ENCODE measurements at regions not wholly inside any gene's neighbourhood (a gene's known extent, or its start where the extent isn't known, plus 50 kb on each side); places are given as distances from the start of the nearest gene placed in this dataset.

DNA sequence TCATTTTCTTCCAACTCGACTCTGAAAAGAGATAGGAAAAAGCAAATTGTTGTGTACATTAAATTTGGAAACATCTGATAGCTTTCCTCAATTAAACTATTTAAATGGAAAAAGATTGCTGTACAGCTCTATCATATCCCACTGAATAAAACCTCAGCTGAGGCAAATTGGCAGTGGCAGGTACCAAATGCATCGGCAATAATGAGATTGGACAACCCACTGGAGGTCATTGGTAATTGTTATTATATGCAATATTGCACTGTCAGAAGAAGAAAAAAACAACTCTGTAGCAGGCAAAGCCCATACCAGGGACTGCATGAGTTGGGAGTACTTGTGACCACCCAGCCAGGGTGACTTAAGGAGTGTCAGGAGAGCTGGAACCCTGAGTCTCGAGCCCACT lies 291.6 kb upstream of the SKOR2 start:
- no peaks in the 10 kb centered on the region for H3K36me3 Mint-ChIP-seq (ENCODE audit: low read depth)
- peaks cover 12% of the 10 kb centered on the region for H3K27me3 Mint-ChIP-seq
- ATAC-seq (no peak), DNase-seq (no peak)
- no peak overlapping the region for H3K27ac Mint-ChIP-seq
- H3K4me3 Mint-ChIP-seq = no peak overlapping the region
- H3K9me3 Mint-ChIP-seq = no peaks in the 10 kb centered on the region
- H3K4me1 Mint-ChIP-seq = no peaks in the 10 kb centered on the region

DNA sequence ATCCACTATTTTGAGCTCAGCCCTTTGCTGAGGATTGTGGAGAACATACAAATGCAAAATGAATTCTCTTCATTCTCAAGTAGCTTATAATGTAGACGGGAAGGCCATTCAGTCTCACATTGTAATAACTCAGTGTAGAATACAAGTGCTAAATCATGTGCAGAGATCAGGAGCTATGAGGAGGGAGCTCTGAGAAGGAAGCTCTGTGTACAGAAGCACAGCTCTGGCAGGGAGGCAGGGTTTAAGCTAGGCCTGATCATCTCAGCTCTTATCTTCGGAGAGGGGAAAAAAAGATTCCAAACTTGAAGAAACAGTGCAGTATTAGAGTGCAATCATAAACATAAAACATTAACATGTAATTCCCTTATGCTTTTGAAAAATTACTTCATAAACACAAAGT lies 291.1 kb upstream of the SKOR2 start:
- Mint-ChIP-seq H3K36me3 (ENCODE audit: low read depth) (no peaks in the 10 kb centered on the region), H3K4me3 (no peak overlapping the region), H3K27ac (no peak overlapping the region), H3K4me1 (no peaks in the 10 kb centered on the region), H3K9me3 (no peaks in the 10 kb centered on the region), H3K27me3 (peaks cover 12% of the 10 kb centered on the region)
- no peak for ATAC-seq
- no peak for DNase-seq

- Mint-ChIP-seq H3K27ac (no peak overlapping the region), H3K36me3 (ENCODE audit: low read depth) (no peaks in the 10 kb centered on the region), H3K4me1 (no peaks in the 10 kb centered on the region), H3K27me3 (peaks cover 33% of the 10 kb centered on the region), H3K4me3 (no peak overlapping the region), H3K9me3 (no peaks in the 10 kb centered on the region)
- DNase-seq = no peak
- ATAC-seq = no peak
Measured at GRCh38 chr18:47531717-47532116, 280.3 kb upstream of the SKOR2 start.

- H3K27ac Mint-ChIP-seq = no peak overlapping the region
- H3K27me3 Mint-ChIP-seq = peaks cover 34% of the 10 kb centered on the region
- no peak overlapping the region for H3K4me3 Mint-ChIP-seq
- H3K9me3 Mint-ChIP-seq = no peaks in the 10 kb centered on the region
- H3K36me3 Mint-ChIP-seq (ENCODE audit: low read depth) = no peaks in the 10 kb centered on the region
- DNase-seq = no peak
- no peak for ATAC-seq
- no peaks in the 10 kb centered on the region for H3K4me1 Mint-ChIP-seq
Measured at GRCh38 chr18:47530695-47531094, 279.2 kb upstream of the SKOR2 start.

- Mint-ChIP-seq H3K27me3 (peaks cover 45% of the 10 kb centered on the region), H3K36me3 (ENCODE audit: low read depth) (no peaks in the 10 kb centered on the region), H3K27ac (no peak overlapping the region), H3K4me3 (no peak overlapping the region), H3K9me3 (peaks cover 6% of the 10 kb centered on the region), H3K4me1 (no peaks in the 10 kb centered on the region)
- DNase-seq = no peak
- no peak for ATAC-seq
Measured at GRCh38 chr18:47528343-47528742, 276.9 kb upstream of the SKOR2 start.

DNA sequence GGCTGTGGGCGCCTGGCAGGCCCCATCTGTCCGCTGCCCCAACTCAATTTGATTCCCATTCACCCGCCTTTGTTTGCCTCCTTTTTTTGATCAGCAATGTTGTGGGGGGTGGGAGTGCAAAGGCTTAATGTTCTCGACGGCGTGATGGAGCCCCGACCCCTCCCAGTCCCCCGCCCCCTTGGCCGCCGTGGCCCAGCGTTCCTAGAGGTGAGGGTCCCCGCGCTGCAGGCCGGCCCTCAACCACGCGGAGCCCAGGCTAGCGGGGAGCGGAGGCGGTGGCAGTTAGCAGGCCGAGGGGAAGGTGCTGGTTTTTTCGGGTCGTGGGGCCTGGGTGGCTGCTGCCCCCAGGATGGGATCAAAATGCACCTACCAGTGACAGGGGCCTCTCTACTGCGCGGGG lies 274.7 kb upstream of the SKOR2 start:
- H3K36me3 Mint-ChIP-seq (ENCODE audit: low read depth) = no peaks in the 10 kb centered on the region
- no peak overlapping the region for H3K4me3 Mint-ChIP-seq
- no peak for DNase-seq
- no peak for ATAC-seq
- H3K9me3 Mint-ChIP-seq = peaks cover 6% of the 10 kb centered on the region
- peaks cover 38% of the 10 kb centered on the region for H3K27me3 Mint-ChIP-seq
- no peak overlapping the region for H3K27ac Mint-ChIP-seq
- H3K4me1 Mint-ChIP-seq = no peaks in the 10 kb centered on the region

- H3K4me3 Mint-ChIP-seq = no peak overlapping the region
- H3K36me3 Mint-ChIP-seq (ENCODE audit: low read depth) = no peaks in the 10 kb centered on the region
- H3K4me1 Mint-ChIP-seq = no peaks in the 10 kb centered on the region
- no peak for ATAC-seq
- peaks cover 18% of the 10 kb centered on the region for H3K27me3 Mint-ChIP-seq
- no peak for DNase-seq
- H3K27ac Mint-ChIP-seq = no peak overlapping the region
- peaks cover 6% of the 10 kb centered on the region for H3K9me3 Mint-ChIP-seq
Measured at GRCh38 chr18:47522359-47522758, 270.9 kb upstream of the SKOR2 start.

- H3K36me3 Mint-ChIP-seq (ENCODE audit: low read depth) = no peaks in the 10 kb centered on the region
- peaks cover 2% of the 10 kb centered on the region for H3K9me3 Mint-ChIP-seq
- peaks cover 7% of the 10 kb centered on the region for H3K27me3 Mint-ChIP-seq
- H3K27ac Mint-ChIP-seq = no peak overlapping the region
- DNase-seq (no peak), ATAC-seq (no peak)
- no peak overlapping the region for H3K4me3 Mint-ChIP-seq
- no peaks in the 10 kb centered on the region for H3K4me1 Mint-ChIP-seq
Measured at GRCh38 chr18:47520263-47520662, 268.8 kb upstream of the SKOR2 start.

GRCh38 chr18:47519706-47520105 lies 268.2 kb upstream of the SKOR2 start:
- DNase-seq = no peak
- Mint-ChIP-seq H3K27ac (no peak overlapping the region), H3K4me3 (no peak overlapping the region), H3K36me3 (ENCODE audit: low read depth) (no peaks in the 10 kb centered on the region), H3K4me1 (no peaks in the 10 kb centered on the region), H3K9me3 (no peaks in the 10 kb centered on the region), H3K27me3 (peaks cover 3% of the 10 kb centered on the region)
- ATAC-seq = no peak

DNA sequence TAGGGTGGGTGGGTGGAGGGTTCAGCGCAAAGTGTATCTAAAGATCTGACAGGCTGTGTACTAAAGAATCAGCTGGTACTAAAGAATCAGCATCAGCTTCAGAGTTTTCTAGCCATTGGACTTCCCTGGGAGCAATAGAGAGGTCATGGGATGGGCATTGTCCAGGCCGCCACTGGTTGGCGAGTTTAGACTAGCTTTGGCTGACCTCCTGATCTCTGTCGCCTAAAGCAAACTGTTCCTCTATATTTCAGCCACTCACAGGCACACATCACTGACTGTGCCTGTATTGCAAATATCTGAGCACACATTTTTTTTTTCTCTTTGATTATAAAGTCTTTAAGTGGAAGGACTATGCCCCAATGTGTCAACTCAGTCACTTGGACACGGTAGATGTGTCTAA lies 267.8 kb upstream of the SKOR2 start:
- H3K27me3 Mint-ChIP-seq = peaks cover 3% of the 10 kb centered on the region

DNA sequence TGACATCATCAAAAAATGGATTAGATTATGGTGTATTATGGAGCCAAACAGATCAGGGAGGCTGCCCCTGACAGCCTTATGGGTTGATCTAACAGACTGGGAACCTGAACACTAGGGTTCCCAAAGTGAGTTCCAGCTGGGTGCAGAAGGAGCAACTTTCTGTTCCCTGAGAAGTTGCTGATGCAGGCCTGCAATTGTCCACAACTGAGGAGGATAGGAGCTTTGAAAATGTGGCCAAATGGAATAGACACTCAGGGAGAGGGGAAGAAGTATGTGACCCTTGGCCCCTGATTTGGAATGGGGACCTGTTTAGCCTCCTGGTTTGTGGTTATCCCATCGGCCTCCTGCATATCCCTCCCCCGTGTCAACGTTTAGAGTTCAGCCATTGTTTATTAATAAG lies 262.2 kb upstream of the SKOR2 start:
- no peak for DNase-seq
- Mint-ChIP-seq H3K27ac (no peak overlapping the region), H3K4me1 (no peaks in the 10 kb centered on the region), H3K4me3 (no peak overlapping the region), H3K9me3 (no peaks in the 10 kb centered on the region), H3K27me3 (peaks cover 1% of the 10 kb centered on the region), H3K36me3 (ENCODE audit: low read depth) (no peaks in the 10 kb centered on the region)
- no peak for ATAC-seq

More for the DNA sequence above, 267.8 kb upstream of the SKOR2 start:
- no peak for DNase-seq
- Mint-ChIP-seq H3K4me3 (no peak overlapping the region), H3K9me3 (no peaks in the 10 kb centered on the region), H3K27ac (no peak overlapping the region), H3K4me1 (no peaks in the 10 kb centered on the region), H3K36me3 (ENCODE audit: low read depth) (no peaks in the 10 kb centered on the region)
- no peak for ATAC-seq

GRCh38 chr18:47512726-47513435 lies 261.4 kb upstream of the SKOR2 start:
- no peaks in the 10 kb centered on the region for H3K9me3 Mint-ChIP-seq
- H3K27me3 Mint-ChIP-seq = peaks cover 1% of the 10 kb centered on the region
- no peaks in the 10 kb centered on the region for H3K4me1 Mint-ChIP-seq
- H3K36me3 Mint-ChIP-seq (ENCODE audit: low read depth) = no peaks in the 10 kb centered on the region
- DNase-seq (no peak), ATAC-seq (no peak)
- no peak overlapping the region for H3K4me3 Mint-ChIP-seq
- no peak overlapping the region for H3K27ac Mint-ChIP-seq

GRCh38 chr18:47512056-47512455 lies 260.6 kb upstream of the SKOR2 start:
- peaks cover 1% of the 10 kb centered on the region for H3K27me3 Mint-ChIP-seq
- H3K9me3 Mint-ChIP-seq = no peaks in the 10 kb centered on the region
- no peaks in the 10 kb centered on the region for H3K4me1 Mint-ChIP-seq
- H3K36me3 Mint-ChIP-seq (ENCODE audit: low read depth) = no peaks in the 10 kb centered on the region
- ATAC-seq (no peak), DNase-seq (no peak)
- H3K4me3 Mint-ChIP-seq = no peak overlapping the region
- no peak overlapping the region for H3K27ac Mint-ChIP-seq

DNA sequence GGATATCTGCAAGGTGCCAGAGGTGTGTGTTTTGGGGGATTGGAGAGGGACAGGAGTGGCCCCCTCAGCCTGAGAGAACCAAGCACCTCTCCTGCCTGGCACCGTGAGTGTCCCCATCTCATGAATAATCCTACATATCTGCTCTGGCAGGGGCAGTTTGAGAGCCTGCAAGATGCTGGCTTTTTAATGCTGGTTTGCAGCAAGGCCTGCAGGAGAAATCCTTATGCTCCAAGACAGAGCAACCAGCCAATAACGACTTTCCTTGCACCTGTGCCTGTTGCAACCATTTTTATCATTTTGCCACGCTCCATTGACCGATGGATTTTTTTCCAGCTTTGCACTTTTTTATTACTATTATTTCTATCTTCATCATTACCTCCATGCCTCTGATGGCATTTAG lies 259.4 kb upstream of the SKOR2 start:
- Mint-ChIP-seq H3K4me1 (no peaks in the 10 kb centered on the region), H3K27me3 (peaks cover 1% of the 10 kb centered on the region), H3K4me3 (no peak overlapping the region), H3K9me3 (no peaks in the 10 kb centered on the region), H3K36me3 (ENCODE audit: low read depth) (no peaks in the 10 kb centered on the region), H3K27ac (no peak overlapping the region)
- DNase-seq = no peak
- ATAC-seq = no peak

DNA sequence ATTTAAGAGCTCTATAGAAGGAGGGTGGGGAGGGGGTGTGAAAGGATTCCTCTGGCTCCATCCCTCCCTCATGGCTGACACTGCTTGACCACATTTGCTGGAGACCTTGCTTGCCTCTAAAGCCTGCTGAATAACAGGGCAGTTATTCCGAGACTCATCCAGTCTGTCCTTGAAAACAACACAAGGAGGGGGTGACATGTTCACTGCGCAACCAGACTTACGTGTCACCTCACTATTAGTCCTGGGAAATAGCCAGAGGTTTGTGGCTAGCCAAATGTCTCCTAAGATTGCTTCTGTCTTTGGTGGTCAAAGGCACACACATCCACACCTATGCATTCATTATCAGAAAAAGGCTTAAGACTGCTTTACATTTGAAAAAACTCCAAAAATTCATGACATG lies 256.2 kb upstream of the SKOR2 start:
- Mint-ChIP-seq H3K4me3 (no peak overlapping the region), H3K9me3 (no peaks in the 10 kb centered on the region), H3K36me3 (ENCODE audit: low read depth) (no peaks in the 10 kb centered on the region), H3K27ac (no peak overlapping the region), H3K27me3 (no peaks in the 10 kb centered on the region), H3K4me1 (no peaks in the 10 kb centered on the region)
- no peak for ATAC-seq
- no peak for DNase-seq

- H3K36me3 Mint-ChIP-seq (ENCODE audit: low read depth) = no peaks in the 10 kb centered on the region
- DNase-seq = no peak
- H3K27me3 Mint-ChIP-seq = no peaks in the 10 kb centered on the region
- ATAC-seq = no peak
- H3K4me3 Mint-ChIP-seq = no peak overlapping the region
- H3K9me3 Mint-ChIP-seq = no peaks in the 10 kb centered on the region
- H3K4me1 Mint-ChIP-seq = no peaks in the 10 kb centered on the region
- no peak overlapping the region for H3K27ac Mint-ChIP-seq
Measured at GRCh38 chr18:47506897-47507296, 255.4 kb upstream of the SKOR2 start.
